HepG2 (cell line): ENCODE measurements at regions not wholly inside any gene's neighbourhood (a gene's known extent, or its start where the extent isn't known, plus 50 kb on each side); places are given as distances from the start of the nearest gene placed in this dataset.

Experiments used
- ARID2 ChIP-seq: sonication (generic); formaldehyde crosslinking; IDR thresholded peaks from 2 replicates; pipeline ENCODE4 v1.8.1; 2022; ENCODE audit warnings: mild to moderate bottlenecking, missing genetic modification reagents, borderline replicate concordance
- ELF3 ChIP-seq: IDR thresholded peaks from 2 replicates; pipeline ENCODE4 v1.6.1; 2016; ENCODE audit warnings: missing genetic modification reagents, missing compliant biosample characterization
- ELF4 ChIP-seq: sonication (generic); formaldehyde crosslinking; IDR thresholded peaks from 2 replicates; pipeline ENCODE4 v1.5.0; 2020; ENCODE audit warnings: missing genetic modification reagents, mild to moderate bottlenecking, moderate library complexity, borderline replicate concordance
- FOXC1 ChIP-seq: sonication (generic); formaldehyde crosslinking; IDR thresholded peaks from 2 replicates; pipeline ENCODE4 v1.8.0; 2022; ENCODE audit warnings: mild to moderate bottlenecking, missing genetic modification reagents, borderline replicate concordance
- HCFC1 ChIP-seq: fragments of 150-350 bp; IDR thresholded peaks from 2 replicates; pipeline ENCODE4 v1.6.1; 2014; ENCODE audit warnings: low read depth, low read length
- SOX13 ChIP-seq, 3 experiments: fragments of 450-650 bp in 1 of 3; sonication (generic) in 1 of 3; formaldehyde crosslinking in 1 of 3; IDR thresholded peaks in 2 of 3; conservative IDR thresholded peaks in 1 of 3; 2 replicates each; pipeline versions ENCODE4 v1.5.0 to v1.6.1; 2016 to 2020; ENCODE audit warnings: antibody characterized with exemption in 1 of 3, mild to moderate bottlenecking in 1 of 3, missing compliant biosample characterization in 1 of 3, missing genetic modification reagents in 1 of 3, moderate library complexity in 1 of 3
- SRF ChIP-seq: IDR thresholded peaks from 2 replicates; pipeline ENCODE4 v1.6.1; 2011; ENCODE audit warnings: mild to moderate bottlenecking, low read depth, low read length, moderate library complexity
- ZNF44 ChIP-seq: sonication (generic); formaldehyde crosslinking; IDR thresholded peaks from 2 replicates; pipeline ENCODE4 v1.5.1; 2020; ENCODE audit warnings: mild to moderate bottlenecking, missing genetic modification reagents
- ZNF766 ChIP-seq: sonication (generic); formaldehyde crosslinking; IDR thresholded peaks from 2 replicates; pipeline ENCODE4 v1.5.0; 2020; ENCODE audit warnings: missing genetic modification reagents, borderline replicate concordance
- TF ChIP-seq, protein P1 (sequence below): sonication (generic); formaldehyde crosslinking; IDR thresholded peaks from 2 replicates; pipeline ENCODE4 v1.5.1; 2020; ENCODE audit warnings: missing genetic modification reagents, mild to moderate bottlenecking, borderline replicate concordance
- TF ChIP-seq, protein P2 (sequence below), 2 experiments: sonication (generic) in 1 of 2; formaldehyde crosslinking in 1 of 2; IDR thresholded peaks; 2 replicates each; pipeline versions ENCODE4 v1.6.1 to v1.9.0; 2014 to 2022; ENCODE audit warnings: antibody characterized with exemption in 1 of 2, borderline replicate concordance in 1 of 2, inconsistent platforms in 1 of 2, low read depth in 1 of 2, missing genetic modification reagents in 1 of 2
- TF ChIP-seq, protein P3 (sequence below): fragments of 450-650 bp; IDR thresholded peaks from 2 replicates; pipeline ENCODE4 v1.6.1; 2016
- TF ChIP-seq, protein P4 (sequence below): sonication (generic); formaldehyde crosslinking; IDR thresholded peaks from 2 replicates; pipeline ENCODE4 v1.4.0; 2020; ENCODE audit warnings: mild to moderate bottlenecking, missing genetic modification reagents
- TF ChIP-seq, protein P5 (sequence below): sonication (generic); formaldehyde crosslinking; IDR thresholded peaks from 2 replicates; pipeline ENCODE4 v1.4.0; 2020; ENCODE audit warnings: missing genetic modification reagents
- TF ChIP-seq, protein P6 (sequence below): sonication (generic); formaldehyde crosslinking; conservative IDR thresholded peaks from 2 replicates; pipeline ENCODE4 v1.4.0; 2020; ENCODE audit warnings: missing genetic modification reagents

- TF ChIP-seq, protein P1, sequence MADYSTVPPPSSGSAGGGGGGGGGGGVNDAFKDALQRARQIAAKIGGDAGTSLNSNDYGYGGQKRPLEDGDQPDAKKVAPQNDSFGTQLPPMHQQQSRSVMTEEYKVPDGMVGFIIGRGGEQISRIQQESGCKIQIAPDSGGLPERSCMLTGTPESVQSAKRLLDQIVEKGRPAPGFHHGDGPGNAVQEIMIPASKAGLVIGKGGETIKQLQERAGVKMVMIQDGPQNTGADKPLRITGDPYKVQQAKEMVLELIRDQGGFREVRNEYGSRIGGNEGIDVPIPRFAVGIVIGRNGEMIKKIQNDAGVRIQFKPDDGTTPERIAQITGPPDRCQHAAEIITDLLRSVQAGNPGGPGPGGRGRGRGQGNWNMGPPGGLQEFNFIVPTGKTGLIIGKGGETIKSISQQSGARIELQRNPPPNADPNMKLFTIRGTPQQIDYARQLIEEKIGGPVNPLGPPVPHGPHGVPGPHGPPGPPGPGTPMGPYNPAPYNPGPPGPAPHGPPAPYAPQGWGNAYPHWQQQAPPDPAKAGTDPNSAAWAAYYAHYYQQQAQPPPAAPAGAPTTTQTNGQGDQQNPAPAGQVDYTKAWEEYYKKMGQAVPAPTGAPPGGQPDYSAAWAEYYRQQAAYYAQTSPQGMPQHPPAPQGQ (CRISPR knock-in tag), result no peak
- TF ChIP-seq, protein P2, sequence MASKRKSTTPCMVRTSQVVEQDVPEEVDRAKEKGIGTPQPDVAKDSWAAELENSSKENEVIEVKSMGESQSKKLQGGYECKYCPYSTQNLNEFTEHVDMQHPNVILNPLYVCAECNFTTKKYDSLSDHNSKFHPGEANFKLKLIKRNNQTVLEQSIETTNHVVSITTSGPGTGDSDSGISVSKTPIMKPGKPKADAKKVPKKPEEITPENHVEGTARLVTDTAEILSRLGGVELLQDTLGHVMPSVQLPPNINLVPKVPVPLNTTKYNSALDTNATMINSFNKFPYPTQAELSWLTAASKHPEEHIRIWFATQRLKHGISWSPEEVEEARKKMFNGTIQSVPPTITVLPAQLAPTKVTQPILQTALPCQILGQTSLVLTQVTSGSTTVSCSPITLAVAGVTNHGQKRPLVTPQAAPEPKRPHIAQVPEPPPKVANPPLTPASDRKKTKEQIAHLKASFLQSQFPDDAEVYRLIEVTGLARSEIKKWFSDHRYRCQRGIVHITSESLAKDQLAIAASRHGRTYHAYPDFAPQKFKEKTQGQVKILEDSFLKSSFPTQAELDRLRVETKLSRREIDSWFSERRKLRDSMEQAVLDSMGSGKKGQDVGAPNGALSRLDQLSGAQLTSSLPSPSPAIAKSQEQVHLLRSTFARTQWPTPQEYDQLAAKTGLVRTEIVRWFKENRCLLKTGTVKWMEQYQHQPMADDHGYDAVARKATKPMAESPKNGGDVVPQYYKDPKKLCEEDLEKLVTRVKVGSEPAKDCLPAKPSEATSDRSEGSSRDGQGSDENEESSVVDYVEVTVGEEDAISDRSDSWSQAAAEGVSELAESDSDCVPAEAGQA (IDR thresholded peaks at IDR 0.05; ENCODE audit: low read depth), result no peak
- TF ChIP-seq, protein P2 (CRISPR knock-in tag; IDR thresholded peaks at IDR 0.05; ENCODE audit: borderline replicate concordance), result no peak
- TF ChIP-seq, protein P3, sequence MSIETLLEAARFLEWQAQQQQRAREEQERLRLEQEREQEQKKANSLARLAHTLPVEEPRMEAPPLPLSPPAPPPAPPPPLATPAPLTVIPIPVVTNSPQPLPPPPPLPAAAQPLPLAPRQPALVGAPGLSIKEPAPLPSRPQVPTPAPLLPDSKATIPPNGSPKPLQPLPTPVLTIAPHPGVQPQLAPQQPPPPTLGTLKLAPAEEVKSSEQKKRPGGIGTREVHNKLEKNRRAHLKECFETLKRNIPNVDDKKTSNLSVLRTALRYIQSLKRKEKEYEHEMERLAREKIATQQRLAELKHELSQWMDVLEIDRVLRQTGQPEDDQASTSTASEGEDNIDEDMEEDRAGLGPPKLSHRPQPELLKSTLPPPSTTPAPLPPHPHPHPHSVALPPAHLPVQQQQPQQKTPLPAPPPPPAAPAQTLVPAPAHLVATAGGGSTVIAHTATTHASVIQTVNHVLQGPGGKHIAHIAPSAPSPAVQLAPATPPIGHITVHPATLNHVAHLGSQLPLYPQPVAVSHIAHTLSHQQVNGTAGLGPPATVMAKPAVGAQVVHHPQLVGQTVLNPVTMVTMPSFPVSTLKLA, result no peak
- TF ChIP-seq, protein P4, sequence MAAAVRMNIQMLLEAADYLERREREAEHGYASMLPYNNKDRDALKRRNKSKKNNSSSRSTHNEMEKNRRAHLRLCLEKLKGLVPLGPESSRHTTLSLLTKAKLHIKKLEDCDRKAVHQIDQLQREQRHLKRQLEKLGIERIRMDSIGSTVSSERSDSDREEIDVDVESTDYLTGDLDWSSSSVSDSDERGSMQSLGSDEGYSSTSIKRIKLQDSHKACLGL (CRISPR knock-in tag), result no peak
- no peak for TF ChIP-seq ELF4 (CRISPR knock-in tag)
- no peak for TF ChIP-seq SOX13 (IDR thresholded peaks at IDR 0.05)
- 0 out of 4 replicates have a peak, but pooled peaks of 1 of the 2 experiments have one; percentile 29 for TF ChIP-seq SOX13 (CRISPR knock-in tag; conservative IDR thresholded peaks at IDR 0.05 in 1 of 2, IDR thresholded peaks at IDR 0.05 in 1 of 2)
- TF ChIP-seq, protein P5, sequence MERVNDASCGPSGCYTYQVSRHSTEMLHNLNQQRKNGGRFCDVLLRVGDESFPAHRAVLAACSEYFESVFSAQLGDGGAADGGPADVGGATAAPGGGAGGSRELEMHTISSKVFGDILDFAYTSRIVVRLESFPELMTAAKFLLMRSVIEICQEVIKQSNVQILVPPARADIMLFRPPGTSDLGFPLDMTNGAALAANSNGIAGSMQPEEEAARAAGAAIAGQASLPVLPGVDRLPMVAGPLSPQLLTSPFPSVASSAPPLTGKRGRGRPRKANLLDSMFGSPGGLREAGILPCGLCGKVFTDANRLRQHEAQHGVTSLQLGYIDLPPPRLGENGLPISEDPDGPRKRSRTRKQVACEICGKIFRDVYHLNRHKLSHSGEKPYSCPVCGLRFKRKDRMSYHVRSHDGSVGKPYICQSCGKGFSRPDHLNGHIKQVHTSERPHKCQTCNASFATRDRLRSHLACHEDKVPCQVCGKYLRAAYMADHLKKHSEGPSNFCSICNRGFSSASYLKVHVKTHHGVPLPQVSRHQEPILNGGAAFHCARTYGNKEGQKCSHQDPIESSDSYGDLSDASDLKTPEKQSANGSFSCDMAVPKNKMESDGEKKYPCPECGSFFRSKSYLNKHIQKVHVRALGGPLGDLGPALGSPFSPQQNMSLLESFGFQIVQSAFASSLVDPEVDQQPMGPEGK (CRISPR knock-in tag), result no peak
- TF ChIP-seq SRF, result no peak
- no peak for TF ChIP-seq FOXC1 (CRISPR knock-in tag)
- TF ChIP-seq ARID2 (CRISPR knock-in tag), result no peak
- no peak for TF ChIP-seq ZNF44 (CRISPR knock-in tag)
- no peak for TF ChIP-seq HCFC1
- TF ChIP-seq, protein P6, sequence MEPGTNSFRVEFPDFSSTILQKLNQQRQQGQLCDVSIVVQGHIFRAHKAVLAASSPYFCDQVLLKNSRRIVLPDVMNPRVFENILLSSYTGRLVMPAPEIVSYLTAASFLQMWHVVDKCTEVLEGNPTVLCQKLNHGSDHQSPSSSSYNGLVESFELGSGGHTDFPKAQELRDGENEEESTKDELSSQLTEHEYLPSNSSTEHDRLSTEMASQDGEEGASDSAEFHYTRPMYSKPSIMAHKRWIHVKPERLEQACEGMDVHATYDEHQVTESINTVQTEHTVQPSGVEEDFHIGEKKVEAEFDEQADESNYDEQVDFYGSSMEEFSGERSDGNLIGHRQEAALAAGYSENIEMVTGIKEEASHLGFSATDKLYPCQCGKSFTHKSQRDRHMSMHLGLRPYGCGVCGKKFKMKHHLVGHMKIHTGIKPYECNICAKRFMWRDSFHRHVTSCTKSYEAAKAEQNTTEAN, result no peak
- TF ChIP-seq ELF3 (CRISPR knock-in tag), result 0 out of 2 replicates have a peak, but pooled peaks have one; percentile 16
- no peak for TF ChIP-seq ZNF766 (CRISPR knock-in tag)
Observed at GRCh38 chr2:62292190-62292589, 96.3 kb downstream of the B3GNT2 start (continued).
